H1 (cell line): ENCODE measurements at regions not wholly inside any gene's neighbourhood (a gene's known extent, or its start where the extent isn't known, plus 50 kb on each side); places are given as distances from the start of the nearest gene placed in this dataset.

Experiments
- CTCF ChIA-PET: fragments of 300-600 bp; sonication (Branson Sonifier 250); formaldehyde crosslinking; loops from one replicate; lab custom pipeline; 2021; ENCODE audit not compliant: partially characterized antibody; lab: Charles Lee
- POLR2A ChIA-PET: fragments of 300-600 bp; sonication (Branson Sonifier 250); formaldehyde crosslinking; loops from one replicate; lab custom pipeline; 2021; ENCODE audit warnings: inconsistent platforms; ENCODE audit not compliant: partially characterized antibody; lab: Charles Lee
- DNase-seq, 2 experiments: peaks; one replicate each; pipeline versions ENCODE4 v3.0.0 to v3.0.0-alpha.2; 2010 to 2022; ENCODE audit warnings: low spot score in 2 of 2, low read depth in 1 of 2, mixed read lengths in 1 of 2
- FAIRE-seq: peaks from 2 replicates; lab custom pipeline; 2011; peaks lifted over from hg19 to GRCh38; lab: Jason Lieb, UNC
- H2AFZ ChIP-seq: 2 replicates; pipeline ENCODE4 v1.8.1; 2012; ENCODE audit warnings: low read length, inconsistent platforms
- H2AK5ac ChIP-seq: 2 replicates; pipeline ENCODE4 v1.6.1; 2013; ENCODE audit warnings: low read depth, low read length
- H2BK120ac ChIP-seq: replicated peaks from 2 replicates; pipeline ENCODE3; 2013; ENCODE audit warnings: low read depth, low read length, inconsistent platforms
- H2BK12ac ChIP-seq: 2 replicates; pipeline ENCODE4 v1.6.1; 2013; ENCODE audit warnings: low read depth, low read length
- H2BK15ac ChIP-seq: 2 replicates; pipeline ENCODE4 v1.6.1; 2013; ENCODE audit warnings: low read length
- H2BK20ac ChIP-seq: 2 replicates; pipeline ENCODE4 v1.6.1; 2013; ENCODE audit warnings: low read length
- H2BK5ac ChIP-seq: 2 replicates; pipeline ENCODE4 v1.6.1; 2013; ENCODE audit warnings: low read depth, low read length
- H3K14ac ChIP-seq: 2 replicates; pipeline ENCODE4 v1.6.1; 2013; ENCODE audit warnings: inconsistent platforms; ENCODE audit not compliant: insufficient read length
- H3K18ac ChIP-seq: 2 replicates; pipeline ENCODE4 v1.6.1; 2013; ENCODE audit warnings: low read length; ENCODE audit errors: extremely low read depth
- H3K23ac ChIP-seq: 2 replicates; pipeline ENCODE4 v1.6.1; 2013; ENCODE audit warnings: inconsistent platforms; ENCODE audit not compliant: insufficient read length
- H3K23me2 ChIP-seq: 2 replicates; pipeline ENCODE4 v1.6.1; 2013; ENCODE audit warnings: low read depth, low read length
- H3K27ac ChIP-seq: 2 replicates; pipeline ENCODE4 v1.6.1; 2011; ENCODE audit warnings: low read depth, low read length, inconsistent platforms
- H3K27me3 ChIP-seq, 4 experiments: replicated peaks in 1 of 4; 1 replicate in 1 of 4; 2 replicates in 3 of 4; pipeline versions ENCODE4 v1.6.1 to v1.8.1; 2011 to 2013; ENCODE audit warnings: low read length in 3 of 4, mild to moderate bottlenecking in 3 of 4, inconsistent platforms in 2 of 4, mixed read lengths in 2 of 4, moderate library complexity in 1 of 4; ENCODE audit not compliant: control insufficient read depth in 3 of 4, insufficient read depth in 3 of 4; ENCODE audit errors: extremely low read depth in 1 of 4
- H3K36me3 ChIP-seq, 4 experiments: 2 replicates each; pipeline versions ENCODE4 v1.6.1 to v1.8.1; 2011 to 2013; ENCODE audit warnings: mild to moderate bottlenecking in 4 of 4, low read length in 3 of 4, moderate library complexity in 2 of 4, control low read depth in 1 of 4, inconsistent platforms in 1 of 4; ENCODE audit not compliant: insufficient read depth in 4 of 4, control insufficient read depth in 2 of 4
- H3K4ac ChIP-seq: replicated peaks from 2 replicates; pipeline ENCODE3; 2013; ENCODE audit warnings: low read length, low read depth, mixed read lengths, inconsistent platforms; ENCODE audit not compliant: insufficient read length
- H3K4me1 ChIP-seq, 4 experiments: replicated peaks in 1 of 4; 1 replicate in 1 of 4; 2 replicates in 3 of 4; pipeline versions ENCODE4 v1.6.1 to v1.8.1; 2011 to 2013; ENCODE audit warnings: low read length in 3 of 4, inconsistent platforms in 2 of 4, mixed read lengths in 1 of 4; ENCODE audit not compliant: insufficient read depth in 4 of 4, control insufficient read depth in 3 of 4
- H3K4me2 ChIP-seq, 2 experiments: 2 replicates each; pipeline versions ENCODE4 v1.6.1 to v1.8.1; 2011 to 2013; ENCODE audit warnings: low read depth in 2 of 2, low read length in 2 of 2, control low read depth in 1 of 2, inconsistent platforms in 1 of 2, mild to moderate bottlenecking in 1 of 2; ENCODE audit not compliant: insufficient read depth in 1 of 2
- H3K4me3 ChIP-seq, 4 experiments: fragments of 200-600, 300-600 bp in 1 of 4; sonication (generic), shearing (Covaris generic), sonication (Bioruptor Twin) in 1 of 4; 2 replicates each; pipeline versions ENCODE4 v1.5.1 to v1.8.1; 2011 to 2016; ENCODE audit warnings: low read length in 4 of 4, low read depth in 3 of 4, control low read depth in 2 of 4, inconsistent platforms in 2 of 4, mild to moderate bottlenecking in 2 of 4, mixed read lengths in 1 of 4, moderate library complexity in 1 of 4; ENCODE audit not compliant: insufficient read depth in 2 of 4; ENCODE audit errors: extremely low read depth in 1 of 4
- H3K56ac ChIP-seq: replicated peaks from 2 replicates; pipeline ENCODE3; 2013; ENCODE audit warnings: low read depth, mild to moderate bottlenecking, mixed read lengths, low read length, inconsistent platforms; ENCODE audit not compliant: insufficient read length
- H3K79me1 ChIP-seq: 2 replicates; pipeline ENCODE4 v1.6.1; 2013; ENCODE audit warnings: low read depth, low read length, control low read depth
- H3K79me2 ChIP-seq, 2 experiments: 2 replicates each; pipeline versions ENCODE4 v1.6.1 to v1.8.1; 2012 to 2013; ENCODE audit warnings: low read length in 2 of 2, mild to moderate bottlenecking in 2 of 2, inconsistent platforms in 1 of 2; ENCODE audit not compliant: insufficient read depth in 2 of 2, control insufficient read depth in 1 of 2
- H3K9ac ChIP-seq, 4 experiments: replicated peaks in 1 of 4; 1 replicate in 1 of 4; 2 replicates in 3 of 4; pipeline versions ENCODE4 v1.6.1 to v1.8.1; 2011 to 2013; ENCODE audit warnings: low read depth in 3 of 4, low read length in 3 of 4, control low read depth in 2 of 4, mild to moderate bottlenecking in 2 of 4, moderate library complexity in 2 of 4, inconsistent platforms in 1 of 4; ENCODE audit errors: extremely low read depth in 1 of 4
- H3K9me3 ChIP-seq, 2 experiments: 2 replicates each; pipeline versions ENCODE4 v1.6.1 to v1.8.1; 2012 to 2013; ENCODE audit warnings: mild to moderate bottlenecking in 2 of 2, moderate library complexity in 2 of 2, control low read depth in 1 of 2, inconsistent platforms in 1 of 2, low read depth in 1 of 2, low read length in 1 of 2, mixed read lengths in 1 of 2; ENCODE audit not compliant: insufficient read depth in 2 of 2
- H4K20me1 ChIP-seq, 2 experiments: replicated peaks in 1 of 2; 2 replicates each; pipeline versions ENCODE3 to v1.8.1; 2011 to 2013; ENCODE audit warnings: inconsistent platforms in 2 of 2, low read length in 2 of 2, mild to moderate bottlenecking in 1 of 2; ENCODE audit not compliant: insufficient read depth in 2 of 2, control insufficient read depth in 1 of 2
- H4K5ac ChIP-seq: 2 replicates; pipeline ENCODE4 v1.6.1; 2013; ENCODE audit warnings: low read length, low read depth, mixed read lengths, inconsistent platforms; ENCODE audit not compliant: insufficient read length
- H4K8ac ChIP-seq: 2 replicates; pipeline ENCODE4 v1.8.0; 2013; ENCODE audit warnings: mild to moderate bottlenecking, moderate library complexity, low read length, inconsistent platforms; ENCODE audit not compliant: insufficient read depth; ENCODE audit errors: extremely low read depth
- H4K91ac ChIP-seq: replicated peaks from 2 replicates; pipeline ENCODE3; 2013; ENCODE audit warnings: low read length, mixed read lengths, inconsistent platforms; ENCODE audit not compliant: insufficient read length
- BCL11A ChIP-seq, 2 experiments: IDR thresholded peaks; one replicate each; pipeline ENCODE4 v1.6.1; 2011; ENCODE audit warnings: low read depth in 2 of 2, low read length in 2 of 2, mild to moderate bottlenecking in 2 of 2
- BRCA1 ChIP-seq: IDR thresholded peaks from 2 replicates; pipeline ENCODE4 v1.6.1; 2012; ENCODE audit warnings: low read depth, low read length, improper control_type of control experiment
- CHD2 ChIP-seq: IDR thresholded peaks from 2 replicates; pipeline ENCODE4 v1.6.1; 2012; ENCODE audit warnings: low read length, improper control_type of control experiment
- HDAC2 ChIP-seq, 2 experiments: fragments of 300-600 bp in 1 of 2; sonication (generic) in 1 of 2; IDR thresholded peaks; 2 replicates each; pipeline ENCODE4 v1.6.1; 2011 to 2012; ENCODE audit warnings: low read depth in 2 of 2, low read length in 2 of 2, mild to moderate bottlenecking in 2 of 2, moderate library complexity in 2 of 2, borderline replicate concordance in 1 of 2, inconsistent platforms in 1 of 2
- NRF1 ChIP-seq: IDR thresholded peaks from 2 replicates; pipeline ENCODE4 v1.6.1; 2011; ENCODE audit warnings: mild to moderate bottlenecking, low read depth, low read length, improper control_type of control experiment
- POLR2A ChIP-seq, 2 experiments: IDR thresholded peaks; 1 replicate in 1 of 2; 2 replicates in 1 of 2; pipeline ENCODE4 v1.6.1; 2011; ENCODE audit warnings: low read depth in 2 of 2, low read length in 2 of 2, mild to moderate bottlenecking in 2 of 2; ENCODE audit errors: control extremely low read depth in 1 of 2
- RAD21 ChIP-seq, 2 experiments: IDR thresholded peaks in 1 of 2; conservative IDR thresholded peaks in 1 of 2; 2 replicates each; pipeline ENCODE4 v1.6.1; 2011; ENCODE audit warnings: low read depth in 2 of 2, low read length in 2 of 2, improper control_type of control experiment in 1 of 2, inconsistent platforms in 1 of 2, mild to moderate bottlenecking in 1 of 2, moderate library complexity in 1 of 2
- SIRT6 ChIP-seq: IDR thresholded peaks from one replicate; pipeline ENCODE4 v1.7.1; 2012; ENCODE audit warnings: low read length, inconsistent platforms
- SP1 ChIP-seq: IDR thresholded peaks from 2 replicates; pipeline ENCODE4 v1.6.1; 2011; ENCODE audit warnings: low read depth, low read length
- SRF ChIP-seq: IDR thresholded peaks from 2 replicates; pipeline ENCODE4 v1.6.1; 2011; ENCODE audit warnings: mild to moderate bottlenecking, low read depth, low read length, moderate library complexity
- YY1 ChIP-seq: IDR thresholded peaks from 2 replicates; pipeline ENCODE4 v1.6.1; 2011; ENCODE audit warnings: low read depth, mild to moderate bottlenecking, low read length
- WGBS, 2 experiments: shearing (Covaris generic) in 1 of 2; methylation state at CpG; one replicate each; pipeline versions ENCODE4 v1.1.6 to v1.1.7; 2013 to 2015; ENCODE audit warnings: low lambda C conversion rate in 2 of 2, mixed read lengths in 2 of 2, inconsistent platforms in 1 of 2, low coverage in 1 of 2, missing lambda C conversion rate in 1 of 2; ENCODE audit not compliant: insufficient replicate concordance in 2 of 2, insufficient coverage in 1 of 2, insufficient read length in 1 of 2; ENCODE audit errors: extremely low coverage in 1 of 2, missing lambda C conversion rate in 1 of 2; 5-methylcytosine and 5-hydroxymethylcytosine counted together

DNA sequence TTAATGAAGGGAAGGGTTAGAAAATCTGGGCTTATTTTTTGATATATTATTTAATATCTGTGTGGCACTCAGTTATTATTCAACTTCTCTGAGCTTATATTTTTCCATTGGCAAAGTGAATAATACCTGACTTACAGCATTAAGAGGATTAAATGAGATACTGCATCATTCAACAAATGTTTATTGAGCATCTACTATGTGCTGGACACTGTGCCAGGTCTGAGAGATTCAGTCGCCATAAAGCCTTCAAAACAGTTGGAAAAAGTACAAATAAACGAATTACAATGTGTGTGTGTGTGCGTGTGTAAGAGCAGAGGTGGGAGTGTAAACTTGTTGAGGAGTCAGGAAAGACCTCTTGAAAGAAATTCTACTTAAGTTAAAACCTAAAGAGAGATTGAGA is 87.9 kb upstream of the CD53 start:
- CTCF ChIA-PET = interaction anchor here (0.8 to 11.2 kb wide), 10 partner anchors 12 to 438 kb away, joined by 3 to 166 read pairs (median 11); partner anchors contain the start of gene KCNA10
- H3K27me3 ChIP-seq = peaks cover 0 to 2% (median under 1%) of the 10 kb centered on the region in 4 experiments; a peak in 4 of 7 replicates
- no peak for FAIRE-seq

More for the DNA sequence above, 87.9 kb upstream of the CD53 start:
- no peaks in the 10 kb centered on the region for H3K4me1 ChIP-seq
- WGBS, 2 experiments = 76% methylated on average over 3 of the region's 3 CpGs; no CpG with 5 or more reads in 1 of the 2 experiments
- H2BK5ac ChIP-seq = no peak overlapping the region
- H3K18ac ChIP-seq = no peak overlapping the region
- H3K4me3 ChIP-seq = no peak overlapping the region
- no peaks in the 10 kb centered on the region for H4K20me1 ChIP-seq
- no peak overlapping the region for H3K27ac ChIP-seq
- H3K9me3 ChIP-seq = peaks cover 0 to 9% of the 10 kb centered on the region in 2 experiments; a peak in 1 of 4 replicates
- no peak overlapping the region for H2BK15ac ChIP-seq
- H2AFZ ChIP-seq = no peak overlapping the region
- no peak overlapping the region for H2AK5ac ChIP-seq
- H3K23ac ChIP-seq = no peak overlapping the region
- H2BK12ac ChIP-seq = no peak overlapping the region
- H3K4me2 ChIP-seq = no peak overlapping the region
- no peaks in the 10 kb centered on the region for H3K79me1 ChIP-seq
- H3K36me3 ChIP-seq = no peaks in the 10 kb centered on the region
- no peak overlapping the region for H2BK20ac ChIP-seq
- no peak overlapping the region for H2BK120ac ChIP-seq
- H3K9ac ChIP-seq = no peak overlapping the region
- H3K14ac ChIP-seq = no peak overlapping the region
- no peak overlapping the region for H3K4ac ChIP-seq
- no peaks in the 10 kb centered on the region for H3K79me2 ChIP-seq
- H4K91ac ChIP-seq = no peak overlapping the region
- no peak for DNase-seq
- H4K8ac ChIP-seq = no peak overlapping the region
- no peak for TF ChIP-seq POLR2A (IDR thresholded peaks at IDR 0.05; ENCODE audit: control extremely low read depth in 1 of 2, low read depth in 2 of 2, low read length in 2 of 2)
- TF ChIP-seq YY1 = no peak
- no peak for TF ChIP-seq BCL11A (IDR thresholded peaks at IDR 0.05; ENCODE audit: low read depth in 2 of 2, low read length in 2 of 2)
- no peak for TF ChIP-seq SP1
- no peak for TF ChIP-seq NRF1
- TF ChIP-seq CHD2 = no peak
- no peak for TF ChIP-seq HDAC2 (IDR thresholded peaks at IDR 0.05; ENCODE audit: borderline replicate concordance in 1 of 2, low read depth in 2 of 2, low read length in 2 of 2)
- no peak for TF ChIP-seq SIRT6
- no peak for TF ChIP-seq SRF
- no peak for TF ChIP-seq BRCA1
- no peak for TF ChIP-seq RAD21 (IDR thresholded peaks at IDR 0.05 in 1 of 2, conservative IDR thresholded peaks at IDR 0.05 in 1 of 2; ENCODE audit: low read depth in 2 of 2, low read length in 2 of 2)
- TF ChIP-seq, all 59 proteins: peak for 0
- no peak overlapping the region for H4K5ac ChIP-seq
- H3K56ac ChIP-seq = no peak overlapping the region
- POLR2A ChIA-PET = no interaction called here
- H3K23me2 ChIP-seq = no peaks in the 10 kb centered on the region
